GM13976 (cell line): ENCODE measurements at regions not wholly inside any gene's neighbourhood (a gene's known extent, or its start where the extent isn't known, plus 50 kb on each side); places are given as distances from the start of the nearest gene placed in this dataset.

Experiments
- DNase-seq: peaks from one replicate; pipeline ENCODE4 v3.0.0; 2012; ENCODE audit warnings: low spot score
- CTCF ChIP-seq: IDR thresholded peaks from 2 replicates; pipeline ENCODE4 v1.5.1; 2012; ENCODE audit warnings: borderline replicate concordance, mild to moderate bottlenecking; ENCODE audit not compliant: insufficient read depth; ENCODE audit errors: extremely low read depth, missing control alignments, control extremely low read depth
- in situ Hi-C: fragments of 300-500 bp; cut with MboI; formaldehyde crosslinking; loops from one replicate; pipeline ENCODE4 v1.12.0; 2022; ENCODE audit warnings: low sequenced_read_pairs, mixed read lengths, inconsistent platforms; ENCODE audit not compliant: unreplicated experiment

- no peak for DNase-seq
- in situ Hi-C loops: no loop called here
- TF ChIP-seq CTCF: no peak
These were observed 265.5 kb downstream of the ZNF608 start for GRCh38 chr5:124480964-124481363.

GRCh38 chr5:124480022-124480421 is 266.4 kb downstream of the ZNF608 start:
- in situ Hi-C loops: no loop called here
- no peak for TF ChIP-seq CTCF
- no peak for DNase-seq

GRCh38 chr5:124478264-124478663 is 268.2 kb downstream of the ZNF608 start:
- in situ Hi-C loops: no loop called here
- no peak for TF ChIP-seq CTCF
- DNase-seq: no peak

GRCh38 chr5:124477577-124477976 is 268.9 kb downstream of the ZNF608 start:
- DNase-seq: no peak
- TF ChIP-seq CTCF: no peak
- in situ Hi-C loops: no loop called here

GRCh38 chr5:124477062-124477461 is 269.4 kb downstream of the ZNF608 start:
- in situ Hi-C loops: no loop called here
- TF ChIP-seq CTCF: no peak
- no peak for DNase-seq

GRCh38 chr5:124474528-124475215 is 271.8 kb downstream of the ZNF608 start:
- no peak for DNase-seq
- TF ChIP-seq CTCF: no peak
- in situ Hi-C loops: no loop called here
